ENCODE measurements at regions not wholly inside any gene's neighbourhood (a gene's known extent, or its start where the extent isn't known, plus 50 kb on each side); places are given as distances from the start of the nearest gene placed in this dataset.

DNA sequence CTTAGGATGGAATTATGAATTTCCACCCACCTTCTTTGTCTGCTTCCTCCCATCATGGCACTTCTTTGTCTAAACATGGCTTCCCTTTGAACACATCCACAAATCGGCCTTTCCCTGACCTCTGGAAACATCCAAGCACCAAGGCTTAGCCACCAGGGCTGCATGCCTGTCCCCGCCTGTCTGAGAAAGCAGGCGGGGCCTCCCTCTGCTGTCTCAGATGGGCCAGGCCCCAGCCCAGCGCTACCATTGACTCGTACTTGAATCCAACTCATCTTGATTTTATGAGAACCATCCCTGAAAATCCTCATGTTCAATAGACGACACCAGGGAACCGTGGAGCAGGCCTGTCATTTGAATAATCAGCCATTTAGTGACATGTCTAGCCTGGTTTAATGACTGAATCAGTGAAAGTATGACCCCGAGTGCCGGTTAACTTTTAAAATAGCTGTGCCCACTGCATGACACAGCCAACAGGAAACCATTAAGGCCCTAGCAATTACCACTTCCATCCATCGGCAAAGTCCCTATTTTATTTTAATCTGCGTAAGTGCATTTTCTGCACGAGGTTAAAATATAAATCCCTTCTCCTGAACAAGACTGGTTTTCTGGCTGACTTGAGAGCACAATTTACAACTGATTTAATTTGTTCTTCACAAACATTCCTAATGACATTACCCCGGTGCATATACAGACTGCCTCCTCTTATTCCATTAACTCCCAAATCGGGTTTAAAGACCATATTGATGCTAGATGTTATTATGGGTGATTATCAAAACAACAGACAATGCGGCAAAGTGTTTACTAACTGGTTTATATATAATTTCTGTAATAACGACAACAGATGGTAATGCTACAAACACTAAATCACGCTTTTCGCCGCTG is 194.7 kb downstream of the BUB3 start:
- no TSS peak for BruUV-seq (replicated peaks)
- H3K4me3 ChIP-seq (replicated peaks in 1 of 3; ENCODE audit: insufficient read depth in 1 of 3, low read depth in 1 of 3, low read length in 3 of 3), result no peak overlapping the region
- H3K9me1 ChIP-seq (replicated peaks; ENCODE audit: control insufficient read depth, extremely low read depth, insufficient read depth, low read length), result no peaks in the 10 kb centered on the region
- H3K36me3 ChIP-seq (ENCODE audit: control insufficient read depth in 2 of 2, extremely low read depth in 1 of 2, insufficient read depth in 2 of 2, low read length in 2 of 2), result no peaks in the 10 kb centered on the region
- ChIA-PET CTCF (no interaction called here), POLR2A (no interaction called here)
- H3K79me2 ChIP-seq (ENCODE audit: control insufficient read depth, insufficient read depth, low read length), result no peaks in the 10 kb centered on the region
- no peak for DNase-seq (ENCODE audit: low read depth, low spot score)
- dilution Hi-C loops (cut with MboI; ENCODE audit: extremely low pct_ligation_motif_present, low sequenced_read_pairs) (no loop called here), intact Hi-C loops (cut with micrococcal nuclease) (no loop called here)
- H4K20me1 ChIP-seq (replicated peaks; ENCODE audit: control insufficient read depth, extremely low read depth, insufficient read depth, low read length), result no peaks in the 10 kb centered on the region
- no peak overlapping the region for H3K4me2 ChIP-seq (ENCODE audit: insufficient read depth, low read length)
- H3K27ac ChIP-seq (ENCODE audit: insufficient read depth, low read depth, low read length), result no peak overlapping the region
- H3K27me3 ChIP-seq (ENCODE audit: control insufficient read depth in 2 of 2, insufficient read depth in 2 of 2, low read length in 2 of 2), result no peaks in the 10 kb centered on the region
- H3K9ac ChIP-seq (replicated peaks; ENCODE audit: extremely low read depth, insufficient read depth, low read length), result no peak overlapping the region
- H3K9me3 ChIP-seq (replicated peaks; ENCODE audit: control insufficient read depth, insufficient read depth, low read length), result no peaks in the 10 kb centered on the region
- no peak for FAIRE-seq
- H3K4me1 ChIP-seq (ENCODE audit: control insufficient read depth, extremely low read depth, insufficient read depth, low read length), result no peaks in the 10 kb centered on the region
- H2AFZ ChIP-seq (ENCODE audit: low read depth, low read length), result no peak overlapping the region
- TF ChIP-seq POLR2AphosphoS5 (IDR thresholded peaks at IDR 0.05; ENCODE audit: insufficient read depth, low read depth, low read length) (no peak), GATA2 (IDR thresholded peaks at IDR 0.05; ENCODE audit: insufficient read depth, insufficient read length, low read depth, low read length) (no peak), JUN (IDR thresholded peaks at IDR 0.05; ENCODE audit: borderline replicate concordance, insufficient read depth, insufficient read length, low read depth) (no peak)
- TF ChIP-seq, protein P1, sequence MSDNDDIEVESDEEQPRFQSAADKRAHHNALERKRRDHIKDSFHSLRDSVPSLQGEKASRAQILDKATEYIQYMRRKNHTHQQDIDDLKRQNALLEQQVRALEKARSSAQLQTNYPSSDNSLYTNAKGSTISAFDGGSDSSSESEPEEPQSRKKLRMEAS (IDR thresholded peaks at IDR 0.05; ENCODE audit: insufficient read depth, insufficient read length), result no peak

DNA sequence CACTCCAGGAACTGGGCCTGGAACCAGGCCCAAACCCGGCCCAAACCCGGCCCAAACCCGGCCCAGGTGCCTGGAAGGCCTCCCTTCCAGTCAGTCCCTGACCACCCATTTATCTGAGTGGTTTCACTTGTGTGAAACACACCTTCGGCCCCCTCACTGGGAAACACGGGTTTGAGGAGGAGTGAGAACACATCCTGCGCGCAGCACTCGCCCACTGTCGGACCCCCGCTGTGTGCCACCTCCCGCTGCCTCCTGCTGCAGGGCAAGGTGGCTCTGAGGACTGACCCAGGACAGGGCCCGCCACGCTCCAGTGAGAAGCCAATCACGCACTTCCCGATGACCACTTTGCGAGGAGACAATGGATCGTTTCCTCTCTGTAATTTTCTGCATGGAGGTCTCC is 197.5 kb downstream of the BUB3 start:
- H3K9ac ChIP-seq (replicated peaks; ENCODE audit: extremely low read depth, insufficient read depth, low read length), result no peak overlapping the region
- ChIA-PET POLR2A (no interaction called here), CTCF (no interaction called here)
- FAIRE-seq, result no peak
- BruUV-seq (replicated peaks), result no TSS peak
- H3K9me1 ChIP-seq (replicated peaks; ENCODE audit: control insufficient read depth, extremely low read depth, insufficient read depth, low read length), result no peaks in the 10 kb centered on the region
- no peak overlapping the region for H3K27ac ChIP-seq (ENCODE audit: insufficient read depth, low read depth, low read length)
- no peaks in the 10 kb centered on the region for H3K27me3 ChIP-seq (ENCODE audit: control insufficient read depth in 2 of 2, insufficient read depth in 2 of 2, low read length in 2 of 2)
- no peak overlapping the region for H3K4me3 ChIP-seq (replicated peaks in 1 of 3; ENCODE audit: insufficient read depth in 1 of 3, low read depth in 1 of 3, low read length in 3 of 3)
- H3K36me3 ChIP-seq (ENCODE audit: control insufficient read depth in 2 of 2, extremely low read depth in 1 of 2, insufficient read depth in 2 of 2, low read length in 2 of 2), result no peaks in the 10 kb centered on the region
- TF ChIP-seq POLR2AphosphoS5 (IDR thresholded peaks at IDR 0.05; ENCODE audit: insufficient read depth, low read depth, low read length), result no peak
- TF ChIP-seq FOS (IDR thresholded peaks at IDR 0.05; ENCODE audit: borderline replicate concordance, insufficient read depth, low read length), result no peak
- no peak for TF ChIP-seq JUN (IDR thresholded peaks at IDR 0.05; ENCODE audit: borderline replicate concordance, insufficient read depth, insufficient read length, low read depth)
- TF ChIP-seq POLR2A (IDR thresholded peaks at IDR 0.05; ENCODE audit: low read depth, low read length), result no peak
- TF ChIP-seq, protein P1 (IDR thresholded peaks at IDR 0.05; ENCODE audit: insufficient read depth, insufficient read length), result no peak
- TF ChIP-seq, protein P2, sequence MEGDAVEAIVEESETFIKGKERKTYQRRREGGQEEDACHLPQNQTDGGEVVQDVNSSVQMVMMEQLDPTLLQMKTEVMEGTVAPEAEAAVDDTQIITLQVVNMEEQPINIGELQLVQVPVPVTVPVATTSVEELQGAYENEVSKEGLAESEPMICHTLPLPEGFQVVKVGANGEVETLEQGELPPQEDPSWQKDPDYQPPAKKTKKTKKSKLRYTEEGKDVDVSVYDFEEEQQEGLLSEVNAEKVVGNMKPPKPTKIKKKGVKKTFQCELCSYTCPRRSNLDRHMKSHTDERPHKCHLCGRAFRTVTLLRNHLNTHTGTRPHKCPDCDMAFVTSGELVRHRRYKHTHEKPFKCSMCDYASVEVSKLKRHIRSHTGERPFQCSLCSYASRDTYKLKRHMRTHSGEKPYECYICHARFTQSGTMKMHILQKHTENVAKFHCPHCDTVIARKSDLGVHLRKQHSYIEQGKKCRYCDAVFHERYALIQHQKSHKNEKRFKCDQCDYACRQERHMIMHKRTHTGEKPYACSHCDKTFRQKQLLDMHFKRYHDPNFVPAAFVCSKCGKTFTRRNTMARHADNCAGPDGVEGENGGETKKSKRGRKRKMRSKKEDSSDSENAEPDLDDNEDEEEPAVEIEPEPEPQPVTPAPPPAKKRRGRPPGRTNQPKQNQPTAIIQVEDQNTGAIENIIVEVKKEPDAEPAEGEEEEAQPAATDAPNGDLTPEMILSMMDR (IDR thresholded peaks at IDR 0.05; ENCODE audit: extremely low read depth in 1 of 2, insufficient read depth in 1 of 2, low read depth in 1 of 2, low read length in 2 of 2), result no peak
- no peak for TF ChIP-seq MYC (IDR thresholded peaks at IDR 0.05; ENCODE audit: low read depth, low read length)
- no peak for TF ChIP-seq EZH2 (IDR thresholded peaks at IDR 0.05; ENCODE audit: borderline replicate concordance, low read depth, low read length, severe bottlenecking)
- no peak for TF ChIP-seq GATA2 (IDR thresholded peaks at IDR 0.05; ENCODE audit: insufficient read depth, insufficient read length, low read depth, low read length)
- no peaks in the 10 kb centered on the region for H3K4me1 ChIP-seq (ENCODE audit: control insufficient read depth, extremely low read depth, insufficient read depth, low read length)
- no peak for DNase-seq (ENCODE audit: low read depth, low spot score)
- no peak overlapping the region for H3K4me2 ChIP-seq (ENCODE audit: insufficient read depth, low read length)
- dilution Hi-C loops (cut with MboI; ENCODE audit: extremely low pct_ligation_motif_present, low sequenced_read_pairs), result no loop called here
- no peak overlapping the region for H2AFZ ChIP-seq (ENCODE audit: low read depth, low read length)
- H3K9me3 ChIP-seq (replicated peaks; ENCODE audit: control insufficient read depth, insufficient read depth, low read length), result no peaks in the 10 kb centered on the region
- no peaks in the 10 kb centered on the region for H3K79me2 ChIP-seq (ENCODE audit: control insufficient read depth, insufficient read depth, low read length)
- H4K20me1 ChIP-seq (replicated peaks; ENCODE audit: control insufficient read depth, extremely low read depth, insufficient read depth, low read length), result no peaks in the 10 kb centered on the region
- intact Hi-C loops (cut with micrococcal nuclease), result no loop called here
